Activated naive CD4-positive, alpha-beta T cell treated with anti-CD3 and anti-CD28 coated beads for 36 hours (primary cell): ENCODE measurements at regions not wholly inside any gene's neighbourhood (a gene's known extent, or its start where the extent isn't known, plus 50 kb on each side); places are given as distances from the start of the nearest gene placed in this dataset.

Experiments used
- CTCF ChIA-PET: fragments of 350-600 bp; sonication (Branson Sonifier 250); formaldehyde crosslinking; loops from one replicate; lab custom pipeline; 2021; ENCODE audit warnings: antibody characterized with exemption; lab: Charles Lee
- DNase-seq: peaks from one replicate; pipeline ENCODE4 v3.0.0-alpha.2; 2020
- H3K27ac Mint-ChIP-seq: one replicate; pipeline ENCODE4 v1.8.0; 2021; ENCODE audit warnings: mild to moderate bottlenecking, mixed read lengths
- H3K27me3 Mint-ChIP-seq: one replicate; pipeline ENCODE4 v1.8.0; 2021; ENCODE audit warnings: low read depth, mixed read lengths
- H3K36me3 Mint-ChIP-seq: one replicate; pipeline ENCODE4 v1.8.0; 2021; ENCODE audit warnings: low read depth, mixed read lengths
- H3K4me1 Mint-ChIP-seq: one replicate; pipeline ENCODE4 v1.8.0; 2021; ENCODE audit warnings: low read depth, mixed read lengths
- H3K4me3 Mint-ChIP-seq: one replicate; pipeline ENCODE4 v1.8.0; 2021; ENCODE audit warnings: mild to moderate bottlenecking, moderate library complexity, mixed read lengths
- H3K9me3 Mint-ChIP-seq: one replicate; pipeline ENCODE4 v1.8.0; 2021; ENCODE audit warnings: mixed read lengths
- intact Hi-C: fragments of 100-400 bp; cut with micrococcal nuclease; formaldehyde crosslinking; loops from one replicate; pipeline ENCODE4 v1.15.1; 2023

DNA sequence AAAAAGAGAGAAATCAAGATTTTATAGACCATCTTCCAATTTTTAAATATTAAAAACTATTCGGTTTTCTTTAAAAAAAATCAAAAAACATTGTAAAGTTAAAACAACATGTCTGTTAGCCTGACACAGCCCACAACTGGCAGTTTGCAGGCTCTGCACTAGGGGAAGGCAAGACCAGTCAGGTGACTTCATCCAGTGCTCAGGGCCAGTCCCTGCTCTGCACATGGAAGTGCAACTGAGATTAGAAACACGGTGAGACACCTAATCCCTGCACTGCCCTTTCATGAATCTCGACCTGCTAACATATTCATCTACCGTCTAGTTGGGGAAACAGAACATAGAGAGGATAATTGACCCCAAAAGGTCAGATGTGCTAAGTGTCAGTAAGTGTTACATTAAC, 135.2 kb downstream of the BARD1 start:
- H3K9me3 Mint-ChIP-seq: no peaks in the 10 kb centered on the region
- DNase-seq: no peak
- H3K27ac Mint-ChIP-seq: no peak overlapping the region
- CTCF ChIA-PET: no interaction called here
- no peaks in the 10 kb centered on the region for H3K27me3 Mint-ChIP-seq
- no peaks in the 10 kb centered on the region for H3K4me1 Mint-ChIP-seq
- H3K4me3 Mint-ChIP-seq: no peak overlapping the region
- H3K36me3 Mint-ChIP-seq: no peaks in the 10 kb centered on the region
- intact Hi-C loops: no loop called here

DNA sequence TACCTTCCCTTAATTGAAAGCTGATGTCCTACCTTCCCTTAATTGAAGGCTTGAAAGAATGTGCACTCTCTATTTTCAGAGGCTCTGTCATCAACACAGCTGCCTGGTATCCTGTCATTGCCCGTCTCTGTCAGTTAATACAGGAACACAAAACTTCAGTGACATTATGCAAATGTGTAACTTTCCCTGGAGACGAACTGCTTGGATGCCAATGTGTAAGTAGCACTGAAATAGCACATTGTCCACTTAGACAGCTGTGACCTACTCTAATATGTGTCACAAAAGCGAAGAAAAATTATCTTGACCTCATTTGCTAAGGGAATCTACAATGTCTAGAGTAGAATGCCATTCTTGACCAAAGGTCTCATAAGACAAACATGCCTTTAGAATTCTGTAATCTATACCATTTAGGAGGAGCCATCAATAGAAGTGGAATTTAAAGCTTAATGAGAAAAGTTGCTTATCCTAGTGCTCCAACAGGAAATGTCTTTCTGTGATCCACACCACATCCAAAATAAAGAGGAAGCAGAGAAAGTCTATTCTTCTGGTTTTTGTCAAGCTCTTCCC, 138.1 kb downstream of the BARD1 start:
- Mint-ChIP-seq H3K4me1 (no peaks in the 10 kb centered on the region), H3K27ac (no peak overlapping the region), H3K36me3 (no peaks in the 10 kb centered on the region), H3K27me3 (peaks cover 3% of the 10 kb centered on the region), H3K9me3 (peaks cover 3% of the 10 kb centered on the region), H3K4me3 (no peak overlapping the region)
- no peak for DNase-seq
- CTCF ChIA-PET: no interaction called here
- intact Hi-C loops: no loop called here

DNA sequence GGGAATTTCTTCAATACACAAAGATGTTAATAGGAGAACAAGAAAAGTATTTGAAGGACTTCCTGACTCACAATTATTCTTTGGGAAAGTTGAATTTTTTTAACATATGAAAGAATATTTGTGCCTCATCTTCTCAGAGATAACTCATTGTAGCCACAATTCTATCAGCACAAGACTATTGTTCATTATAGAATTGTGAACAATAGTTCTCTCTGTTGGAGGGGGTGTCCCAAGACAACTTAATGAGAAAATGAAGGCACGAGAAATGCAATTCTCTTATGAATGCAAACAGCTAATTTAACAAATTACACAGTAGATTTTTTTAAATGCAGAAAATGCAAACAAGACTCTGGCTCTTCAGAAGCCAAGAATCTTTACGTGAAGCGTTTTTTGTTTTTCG, 157.0 kb downstream of the BARD1 start:
- DNase-seq: no peak
- intact Hi-C loops: no loop called here
- no peaks in the 10 kb centered on the region for H3K36me3 Mint-ChIP-seq
- no peak overlapping the region for H3K4me3 Mint-ChIP-seq
- H3K27me3 Mint-ChIP-seq: no peaks in the 10 kb centered on the region
- H3K27ac Mint-ChIP-seq: no peak overlapping the region
- H3K4me1 Mint-ChIP-seq: no peaks in the 10 kb centered on the region
- CTCF ChIA-PET: interaction anchor here (0.7 kb wide), 1 partner anchor 901 kb away, joined by 5 read pairs; no protein-coding TSS in a partner anchor
- H3K9me3 Mint-ChIP-seq: peaks cover 12% of the 10 kb centered on the region

DNA sequence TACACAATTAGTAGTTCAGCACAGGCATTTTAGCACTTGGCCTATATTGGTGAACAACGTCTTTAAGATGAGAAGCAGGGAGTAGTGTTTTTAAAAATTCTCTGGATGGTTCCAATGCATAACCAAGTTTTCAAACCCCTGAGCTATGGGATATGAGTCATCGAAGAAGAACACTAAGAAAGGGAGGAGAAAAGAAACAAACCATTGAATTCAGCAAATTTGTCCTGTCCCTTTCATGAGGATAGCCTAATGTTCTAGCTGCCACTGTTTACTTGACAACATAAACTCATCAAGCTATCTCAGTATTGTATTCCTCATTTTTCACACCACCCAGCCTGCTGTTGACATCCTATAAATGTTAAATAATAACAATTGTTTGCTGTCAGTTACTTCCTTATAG, 158.0 kb downstream of the BARD1 start:
- no peak overlapping the region for H3K27ac Mint-ChIP-seq
- no peaks in the 10 kb centered on the region for H3K27me3 Mint-ChIP-seq
- no peak for DNase-seq
- peaks cover 3% of the 10 kb centered on the region for H3K9me3 Mint-ChIP-seq
- no peaks in the 10 kb centered on the region for H3K36me3 Mint-ChIP-seq
- CTCF ChIA-PET: no interaction called here
- intact Hi-C loops: no loop called here
- H3K4me1 Mint-ChIP-seq: no peaks in the 10 kb centered on the region
- H3K4me3 Mint-ChIP-seq: no peak overlapping the region

DNA sequence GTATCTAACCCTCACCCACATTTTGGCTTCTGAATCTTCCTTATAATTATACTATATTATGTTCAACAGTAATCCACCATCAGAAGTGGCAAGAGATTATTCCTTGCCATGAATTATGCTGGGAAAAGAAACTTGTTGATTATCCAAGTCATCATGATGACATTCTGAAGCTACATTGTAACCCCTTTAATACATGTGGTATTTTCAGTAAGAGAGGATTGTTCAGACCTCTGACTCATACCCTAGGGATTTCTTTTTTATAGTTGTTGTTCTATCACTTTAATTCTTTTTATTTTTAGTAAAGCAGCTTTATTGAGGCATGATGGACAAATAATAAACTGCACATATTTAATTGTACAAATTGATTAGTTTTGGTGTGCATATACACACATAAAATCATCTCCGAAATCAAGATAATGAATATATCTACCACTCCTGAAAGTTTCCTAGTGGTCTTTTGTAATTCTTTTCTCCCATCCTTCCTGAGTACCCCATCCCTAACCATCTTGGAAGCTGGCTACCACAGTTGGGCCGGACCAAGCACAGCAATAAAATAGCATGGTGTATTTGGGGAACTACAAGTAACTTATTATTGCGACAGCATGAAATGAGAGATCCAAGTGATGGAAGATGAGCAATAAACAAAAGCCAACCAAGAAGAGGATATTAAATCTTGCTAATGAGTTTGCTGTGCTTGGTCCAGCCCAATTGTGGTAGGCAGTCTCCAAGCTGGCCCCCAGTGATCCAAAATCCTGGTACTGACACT, 159.9 kb downstream of the BARD1 start:
- intact Hi-C loops: no loop called here
- Mint-ChIP-seq H3K27ac (no peak overlapping the region), H3K36me3 (no peaks in the 10 kb centered on the region), H3K4me3 (no peak overlapping the region), H3K9me3 (peaks cover under 1% of the 10 kb centered on the region), H3K27me3 (no peaks in the 10 kb centered on the region), H3K4me1 (no peaks in the 10 kb centered on the region)
- CTCF ChIA-PET: no interaction called here
- no peak for DNase-seq

DNA sequence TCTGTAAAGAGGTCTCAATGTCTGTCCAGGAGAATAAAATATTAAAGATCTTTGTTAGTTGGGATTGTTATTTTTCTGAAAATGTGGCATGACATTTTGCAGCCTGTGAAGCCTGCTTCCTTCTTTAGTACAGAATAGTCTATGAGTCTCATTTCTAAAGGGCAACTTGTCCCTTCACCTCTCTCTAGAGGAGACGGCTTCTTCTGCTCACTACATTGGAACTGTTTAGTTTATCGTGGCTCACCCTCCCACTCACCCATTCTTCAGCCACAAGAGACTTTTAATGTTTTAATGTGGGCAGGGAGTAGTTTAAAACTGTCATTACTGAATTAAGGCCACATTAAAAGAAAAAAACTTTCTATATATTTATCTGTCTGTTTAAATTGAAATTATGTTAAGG, 161.0 kb downstream of the BARD1 start:
- Mint-ChIP-seq H3K27ac (no peak overlapping the region), H3K36me3 (no peaks in the 10 kb centered on the region), H3K4me3 (no peak overlapping the region), H3K27me3 (no peaks in the 10 kb centered on the region), H3K4me1 (no peaks in the 10 kb centered on the region), H3K9me3 (no peaks in the 10 kb centered on the region)
- DNase-seq: no peak
- CTCF ChIA-PET: no interaction called here
- intact Hi-C loops: no loop called here

DNA sequence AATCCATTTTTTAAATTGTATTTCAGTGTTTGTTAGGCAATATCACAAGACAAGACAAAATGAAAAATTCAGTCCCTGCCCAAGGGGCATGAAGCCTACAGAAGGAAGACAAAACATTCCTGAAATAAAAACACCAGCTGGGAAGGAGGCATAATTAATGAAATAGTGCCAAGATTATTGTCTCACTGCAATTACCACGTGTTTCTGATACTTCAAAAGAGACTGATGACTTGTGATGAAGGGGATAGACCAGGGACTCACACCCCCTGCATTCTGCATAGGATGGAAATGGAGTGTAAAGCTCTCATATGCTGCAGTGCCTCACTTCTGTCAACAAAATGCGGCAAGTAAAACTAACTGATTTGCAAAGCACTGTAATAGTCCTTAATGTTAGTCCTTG, 178.1 kb downstream of the BARD1 start:
- peaks cover 2% of the 10 kb centered on the region for H3K9me3 Mint-ChIP-seq
- no peaks in the 10 kb centered on the region for H3K4me1 Mint-ChIP-seq
- H3K27ac Mint-ChIP-seq: no peak overlapping the region
- no peak for DNase-seq
- no peak overlapping the region for H3K4me3 Mint-ChIP-seq
- intact Hi-C loops: no loop called here
- H3K36me3 Mint-ChIP-seq: no peaks in the 10 kb centered on the region
- H3K27me3 Mint-ChIP-seq: no peaks in the 10 kb centered on the region
- CTCF ChIA-PET: no interaction called here

DNA sequence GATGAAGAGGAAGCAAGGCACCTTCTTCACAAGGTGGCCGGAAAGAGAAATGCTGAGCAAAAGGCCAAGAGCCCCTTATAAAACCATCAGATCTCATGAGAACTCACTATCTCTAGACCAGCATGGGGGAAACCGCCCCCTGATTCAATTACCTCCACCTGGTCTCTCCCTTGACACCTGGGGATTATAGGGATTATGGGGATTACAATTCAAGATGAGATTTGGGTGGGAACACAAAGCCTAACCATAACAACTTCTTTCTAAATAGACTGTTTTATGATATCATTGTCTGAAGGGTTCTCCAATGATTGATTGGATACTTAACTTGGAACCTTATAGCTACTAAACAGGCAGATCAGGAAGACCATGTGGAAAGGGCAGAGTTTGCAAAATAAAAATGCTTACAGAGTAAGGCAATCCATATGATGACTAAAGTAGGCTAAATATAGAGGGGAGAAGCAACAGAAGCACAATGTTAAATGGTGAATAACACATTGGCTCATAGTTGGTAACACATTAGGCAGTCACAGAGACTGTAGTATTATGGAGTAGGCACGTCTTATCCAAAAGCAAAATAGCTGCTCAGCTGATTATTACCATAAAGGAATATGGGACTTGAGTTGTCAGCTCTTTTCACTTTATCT, 179.0 kb downstream of the BARD1 start:
- Mint-ChIP-seq H3K36me3 (no peaks in the 10 kb centered on the region), H3K27ac (no peak overlapping the region), H3K9me3 (peaks cover 2% of the 10 kb centered on the region), H3K27me3 (no peaks in the 10 kb centered on the region), H3K4me1 (no peaks in the 10 kb centered on the region), H3K4me3 (no peak overlapping the region)
- no peak for DNase-seq
- CTCF ChIA-PET: no interaction called here
- intact Hi-C loops: no loop called here

DNA sequence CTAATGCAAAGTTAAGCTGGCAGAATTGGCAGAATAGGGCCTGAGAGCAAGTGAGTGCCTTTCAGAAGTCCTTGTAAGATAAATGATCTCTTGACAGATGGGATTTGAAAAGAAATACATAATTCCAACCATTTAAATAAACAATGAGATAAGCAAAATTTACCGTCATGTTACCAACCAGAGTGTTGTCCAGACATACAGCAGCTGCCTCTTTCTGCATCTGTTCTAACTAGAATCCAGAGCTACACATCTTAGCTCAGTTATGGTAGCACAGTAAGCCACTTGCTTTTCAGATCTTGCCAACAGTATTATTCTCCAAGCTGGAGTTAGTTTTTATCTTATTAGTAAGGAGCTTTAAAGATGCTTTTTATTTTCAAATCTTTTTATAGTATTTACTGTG, 179.6 kb downstream of the BARD1 start:
- H3K4me1 Mint-ChIP-seq: no peaks in the 10 kb centered on the region
- no peak overlapping the region for H3K4me3 Mint-ChIP-seq
- H3K27ac Mint-ChIP-seq: no peak overlapping the region
- H3K36me3 Mint-ChIP-seq: no peaks in the 10 kb centered on the region
- H3K27me3 Mint-ChIP-seq: no peaks in the 10 kb centered on the region
- no peak for DNase-seq
- peaks cover 2% of the 10 kb centered on the region for H3K9me3 Mint-ChIP-seq
- CTCF ChIA-PET: no interaction called here
- intact Hi-C loops: no loop called here
